CD4-positive, CD25-positive, alpha-beta regulatory T cell (primary cell): ENCODE measurements at regions not wholly inside any gene's neighbourhood (a gene's known extent, or its start where the extent isn't known, plus 50 kb on each side); places are given as distances from the start of the nearest gene placed in this dataset.

ENCODE experiments used
- ATAC-seq, 2 donors: fragments of 150-1000 bp; cut with Tn5 transposase; one replicate each; pipeline ENCODE4 v1.10.0; 2021; ENCODE audit warnings: low read depth in 2 of 2, moderate number of reproducible peaks in 2 of 2, moderate library complexity in 1 of 2
- DNase-seq, 3 donors: peaks; one replicate each; pipeline versions ENCODE4 v3.0.0 to v3.0.0-alpha.2; 2012 to 2022; ENCODE audit warnings: mixed read lengths in 1 of 3
- H3K27ac ChIP-seq: one replicate; pipeline ENCODE4 v1.7.0; 2013; ENCODE audit warnings: mild to moderate bottlenecking, low read length; ENCODE audit not compliant: insufficient read depth, poor library complexity, severe bottlenecking
- H3K27me3 ChIP-seq: one replicate; pipeline ENCODE4 v1.7.0; 2013; ENCODE audit warnings: low read length; ENCODE audit not compliant: control insufficient read depth, insufficient read depth
- H3K36me3 ChIP-seq: one replicate; pipeline ENCODE4 v1.7.0; 2013; ENCODE audit warnings: mild to moderate bottlenecking, low read length, moderate library complexity; ENCODE audit not compliant: control insufficient read depth, insufficient read depth
- H3K4me1 ChIP-seq: 2 replicates; pipeline ENCODE4 v1.7.0; 2013; ENCODE audit warnings: mild to moderate bottlenecking, low read length; ENCODE audit not compliant: insufficient read depth, control insufficient read depth, poor library complexity, severe bottlenecking
- H3K4me3 ChIP-seq: one replicate; pipeline ENCODE4 v1.7.0; 2013; ENCODE audit warnings: low read depth, mild to moderate bottlenecking, low read length, moderate library complexity
- H3K9me3 ChIP-seq, 2 experiments: 1 replicate in 1 of 2; 2 replicates in 1 of 2; pipeline ENCODE4 v1.7.0; 2013; ENCODE audit warnings: low read length in 2 of 2, mild to moderate bottlenecking in 1 of 2, moderate library complexity in 1 of 2; ENCODE audit not compliant: control insufficient read depth in 2 of 2
- H3K27ac Mint-ChIP-seq, 3 donors: one replicate each; pipeline ENCODE4 v1.8.0; 2020 to 2022; ENCODE audit warnings: mild to moderate bottlenecking in 3 of 3, mixed read lengths in 3 of 3, moderate library complexity in 2 of 3
- H3K27me3 Mint-ChIP-seq: one replicate; pipeline ENCODE4 v1.8.0; 2022; ENCODE audit warnings: mild to moderate bottlenecking, mixed read lengths
- H3K36me3 Mint-ChIP-seq: one replicate; pipeline ENCODE4 v1.8.0; 2020; ENCODE audit warnings: mixed read lengths
- H3K4me1 Mint-ChIP-seq, 4 donors: one replicate each; pipeline ENCODE4 v1.8.0; 2020 to 2022; ENCODE audit warnings: mixed read lengths in 4 of 4, mild to moderate bottlenecking in 1 of 4
- H3K4me3 Mint-ChIP-seq, 4 donors: one replicate each; pipeline ENCODE4 v1.8.0; 2020 to 2022; ENCODE audit warnings: mild to moderate bottlenecking in 4 of 4, mixed read lengths in 4 of 4, moderate library complexity in 3 of 4
- H3K9me3 Mint-ChIP-seq, 7 donors: one replicate each; pipeline ENCODE4 v1.8.0; 2020 to 2022; ENCODE audit warnings: mixed read lengths in 7 of 7, mild to moderate bottlenecking in 3 of 7, moderate library complexity in 2 of 7

DNA sequence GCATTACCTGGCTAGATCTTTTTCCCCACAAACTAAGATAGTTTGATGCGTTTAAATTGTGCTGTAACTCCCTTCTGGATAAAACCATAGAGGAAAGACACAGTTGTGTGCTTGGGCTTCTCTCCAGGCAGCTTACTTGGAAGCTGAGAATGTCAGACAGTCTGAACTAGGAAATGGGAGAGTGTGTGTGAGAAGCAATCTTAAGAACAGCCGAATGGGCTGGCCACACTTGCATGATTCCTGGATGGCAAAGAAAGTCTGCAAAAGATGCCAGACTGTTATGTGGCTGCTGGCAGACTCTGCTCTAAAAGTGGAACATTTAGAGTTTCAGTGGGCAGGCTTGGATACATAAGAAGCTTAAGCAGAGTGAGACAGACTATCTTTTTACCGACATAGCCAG, 384.3 kb upstream of the PSMD7 start:
- H3K27ac ChIP-seq: no peak overlapping the region
- DNase-seq (no peak), ATAC-seq (no peak)
- H3K4me3 Mint-ChIP-seq: no peak overlapping the region
- no peak overlapping the region for H3K27ac Mint-ChIP-seq
- no peaks in the 10 kb centered on the region for H3K27me3 Mint-ChIP-seq
- H3K36me3 ChIP-seq: no peaks in the 10 kb centered on the region
- no peak overlapping the region for H3K4me3 ChIP-seq
- peaks cover 0 to 4% (median 2%) of the 10 kb centered on the region in 7 donors for H3K9me3 Mint-ChIP-seq
- no peaks in the 10 kb centered on the region for H3K4me1 Mint-ChIP-seq
- H3K27me3 ChIP-seq: no peaks in the 10 kb centered on the region
- H3K4me1 ChIP-seq: no peaks in the 10 kb centered on the region
- H3K36me3 Mint-ChIP-seq: no peaks in the 10 kb centered on the region
- no peaks in the 10 kb centered on the region for H3K9me3 ChIP-seq

- H3K27me3 ChIP-seq: no peaks in the 10 kb centered on the region
- Mint-ChIP-seq H3K27me3 (no peaks in the 10 kb centered on the region), H3K36me3 (no peaks in the 10 kb centered on the region), H3K4me3 (no peak overlapping the region), H3K4me1 (no peaks in the 10 kb centered on the region), H3K27ac (no peak overlapping the region), H3K9me3 (peaks cover 0 to 4% (median 2%) of the 10 kb centered on the region in 7 donors)
- H3K9me3 ChIP-seq: no peaks in the 10 kb centered on the region
- no peaks in the 10 kb centered on the region for H3K36me3 ChIP-seq
- DNase-seq (no peak), ATAC-seq (no peak)
- no peak overlapping the region for H3K4me3 ChIP-seq
- no peak overlapping the region for H3K27ac ChIP-seq
- no peaks in the 10 kb centered on the region for H3K4me1 ChIP-seq
These were observed 387.0 kb upstream of the PSMD7 start for GRCh38 chr16:73909529-73910035.

DNA sequence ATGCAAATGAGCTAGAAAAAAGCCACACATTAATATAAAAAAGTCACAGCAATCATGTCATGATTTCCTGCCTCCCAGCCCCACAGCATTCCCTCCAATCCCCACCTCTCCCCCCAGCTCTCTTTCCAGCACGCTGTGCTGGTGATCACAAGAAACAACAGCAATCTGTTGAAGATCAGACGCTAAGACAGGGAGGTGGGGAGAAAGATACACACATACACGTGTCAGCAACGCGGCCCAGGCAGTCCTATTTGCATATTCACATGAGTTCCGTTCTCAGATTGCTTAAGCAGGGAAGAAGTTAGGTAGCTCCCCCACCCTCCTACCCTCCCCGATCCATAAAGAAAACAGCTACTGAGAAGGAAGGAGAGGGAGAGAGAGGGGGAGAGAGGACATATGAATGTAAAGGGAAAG, 405.5 kb upstream of the PSMD7 start:
- peak overlapping the region in 1 of 4 donors; percentile 55 for H3K4me3 Mint-ChIP-seq
- no peak overlapping the region for H3K27ac Mint-ChIP-seq
- Histone ChIP-seq H3K9me3 (no peaks in the 10 kb centered on the region), H3K4me1 (no peaks in the 10 kb centered on the region), H3K27me3 (no peaks in the 10 kb centered on the region), H3K4me3 (no peak overlapping the region), H3K27ac (no peak overlapping the region), H3K36me3 (no peaks in the 10 kb centered on the region)
- H3K9me3 Mint-ChIP-seq: no peaks in the 10 kb centered on the region
- DNase-seq: no peak
- H3K27me3 Mint-ChIP-seq: peaks cover 18% of the 10 kb centered on the region
- ATAC-seq: no peak
- no peaks in the 10 kb centered on the region for H3K36me3 Mint-ChIP-seq
- peaks cover 0 to 7% (median 3%) of the 10 kb centered on the region in 4 donors for H3K4me1 Mint-ChIP-seq

- H3K4me3 Mint-ChIP-seq: no peak overlapping the region
- ATAC-seq: no peak
- peaks cover 17% of the 10 kb centered on the region for H3K27me3 Mint-ChIP-seq
These were observed 406.2 kb upstream of the PSMD7 start for GRCh38 chr16:73890186-73891128.

GRCh38 chr16:73888840-73889490, 407.6 kb upstream of the PSMD7 start:
- Mint-ChIP-seq H3K27me3 (peaks cover 17% of the 10 kb centered on the region), H3K36me3 (no peaks in the 10 kb centered on the region), H3K4me3 (no peak overlapping the region), H3K27ac (no peak overlapping the region), H3K9me3 (no peaks in the 10 kb centered on the region), H3K4me1 (peaks cover 0 to 7% (median 3%) of the 10 kb centered on the region in 4 donors)
- DNase-seq: no peak
- Histone ChIP-seq H3K27me3 (no peaks in the 10 kb centered on the region), H3K4me1 (no peaks in the 10 kb centered on the region), H3K9me3 (no peaks in the 10 kb centered on the region), H3K4me3 (no peak overlapping the region), H3K36me3 (no peaks in the 10 kb centered on the region), H3K27ac (no peak overlapping the region)
- no peak for ATAC-seq

More at GRCh38 chr16:73890186-73891128, 406.2 kb upstream of the PSMD7 start:
- Mint-ChIP-seq H3K9me3 (no peaks in the 10 kb centered on the region), H3K27ac (no peak overlapping the region), H3K4me1 (peaks cover 0 to 7% (median 3%) of the 10 kb centered on the region in 4 donors), H3K36me3 (no peaks in the 10 kb centered on the region)
- Histone ChIP-seq H3K27me3 (no peaks in the 10 kb centered on the region), H3K36me3 (no peaks in the 10 kb centered on the region), H3K9me3 (no peaks in the 10 kb centered on the region), H3K4me1 (no peaks in the 10 kb centered on the region), H3K4me3 (no peak overlapping the region), H3K27ac (no peak overlapping the region)
- no peak for DNase-seq

DNA sequence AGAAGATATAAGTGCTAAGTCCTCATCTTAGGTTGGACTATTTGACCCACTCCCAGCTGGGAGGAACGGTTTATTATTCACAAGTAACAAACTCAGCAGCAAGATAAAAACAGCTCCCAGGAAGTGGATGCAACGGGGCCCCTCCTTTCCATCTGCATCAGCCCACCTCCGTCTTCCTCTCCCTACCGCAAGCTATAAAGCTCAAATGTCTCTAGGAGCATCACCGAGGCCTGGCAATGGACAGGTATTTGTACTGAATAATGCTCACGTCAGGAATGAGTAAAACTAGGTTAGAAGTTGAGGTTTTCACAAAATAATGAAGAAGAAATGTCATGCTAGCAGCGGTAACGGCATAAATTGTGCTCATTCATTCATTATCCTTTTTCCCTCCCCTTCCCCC, 408.7 kb upstream of the PSMD7 start:
- Histone ChIP-seq H3K36me3 (no peaks in the 10 kb centered on the region), H3K9me3 (no peaks in the 10 kb centered on the region), H3K27me3 (no peaks in the 10 kb centered on the region), H3K4me3 (no peak overlapping the region), H3K4me1 (no peaks in the 10 kb centered on the region), H3K27ac (no peak overlapping the region)
- ATAC-seq (no peak), DNase-seq (no peak)
- Mint-ChIP-seq H3K4me3 (no peak overlapping the region), H3K36me3 (no peaks in the 10 kb centered on the region), H3K27me3 (peaks cover 17% of the 10 kb centered on the region), H3K9me3 (no peaks in the 10 kb centered on the region), H3K27ac (no peak overlapping the region), H3K4me1 (peaks cover 0 to 7% (median 3%) of the 10 kb centered on the region in 4 donors)

- no peaks in the 10 kb centered on the region for H3K36me3 Mint-ChIP-seq
- H3K36me3 ChIP-seq: no peaks in the 10 kb centered on the region
- no peaks in the 10 kb centered on the region for H3K9me3 Mint-ChIP-seq
- no peaks in the 10 kb centered on the region for H3K9me3 ChIP-seq
- no peak overlapping the region for H3K27ac ChIP-seq
- no peak for ATAC-seq
- peaks cover 0 to 7% (median 3%) of the 10 kb centered on the region in 4 donors for H3K4me1 Mint-ChIP-seq
- peaks cover 16% of the 10 kb centered on the region for H3K27me3 Mint-ChIP-seq
- no peaks in the 10 kb centered on the region for H3K27me3 ChIP-seq
- H3K4me3 Mint-ChIP-seq: no peak overlapping the region
- no peak for DNase-seq
- H3K4me3 ChIP-seq: no peak overlapping the region
- H3K4me1 ChIP-seq: no peaks in the 10 kb centered on the region
- H3K27ac Mint-ChIP-seq: no peak overlapping the region
These were observed 410.2 kb upstream of the PSMD7 start for GRCh38 chr16:73886426-73886825.
